HEK293T (cell line): ENCODE measurements at regions not wholly inside any gene's neighbourhood (a gene's known extent, or its start where the extent isn't known, plus 50 kb on each side); places are given as distances from the start of the nearest gene placed in this dataset.

ENCODE experiments used
- CTBP1 ChIP-seq: fragments of 450-650 bp; IDR thresholded peaks from 2 replicates; pipeline ENCODE4 v1.6.1; 2016; ENCODE audit warnings: borderline replicate concordance
- FOXK2 ChIP-seq: fragments of 450-650 bp; IDR thresholded peaks from 2 replicates; pipeline ENCODE4 v1.6.1; 2016; ENCODE audit warnings: mild to moderate bottlenecking
- L3MBTL2 ChIP-seq: fragments of 450-650 bp; conservative IDR thresholded peaks from 2 replicates; pipeline ENCODE4 v1.6.1; 2016; ENCODE audit warnings: mild to moderate bottlenecking

GRCh38 chr21:41578716-41579115 is 70.8 kb upstream of the TMPRSS2 start:
- TF ChIP-seq L3MBTL2 (no peak), FOXK2 (no peak), CTBP1 (no peak)
